ENCODE measurements at regions not wholly inside any gene's neighbourhood (a gene's known extent, or its start where the extent isn't known, plus 50 kb on each side); places are given as distances from the start of the nearest gene placed in this dataset.

GRCh38 chr5:30900367-30900766 lies 293.1 kb upstream of the CDH6 start:
- Histone ChIP-seq H3K36me3 (no peaks in the 10 kb centered on the region), H3K4me1 (ENCODE audit: low read depth) (no peaks in the 10 kb centered on the region), H3K27ac (no peak overlapping the region), H3K9me3 (ENCODE audit: low read depth) (no peaks in the 10 kb centered on the region), H3K27me3 (no peaks in the 10 kb centered on the region), H3K4me3 (no peak overlapping the region)
- DNase-seq (ENCODE audit: low read depth in 1 of 2, low spot score in 1 of 2) = no peak
- no peak for TF ChIP-seq CTCF (IDR thresholded peaks at IDR 0.05; ENCODE audit: low read depth, low read length)

GRCh38 chr5:30894811-30895210 lies 298.7 kb upstream of the CDH6 start:
- Histone ChIP-seq H3K27ac (no peak overlapping the region), H3K4me3 (no peak overlapping the region), H3K9me3 (ENCODE audit: low read depth) (no peaks in the 10 kb centered on the region), H3K27me3 (no peaks in the 10 kb centered on the region), H3K4me1 (ENCODE audit: low read depth) (no peaks in the 10 kb centered on the region), H3K36me3 (no peaks in the 10 kb centered on the region)
- DNase-seq (ENCODE audit: low read depth in 1 of 2, low spot score in 1 of 2) = no peak
- TF ChIP-seq CTCF (IDR thresholded peaks at IDR 0.05; ENCODE audit: low read depth, low read length) = no peak

GRCh38 chr5:30891660-30892059 lies 301.8 kb upstream of the CDH6 start:
- Histone ChIP-seq H3K36me3 (no peaks in the 10 kb centered on the region), H3K27ac (no peak overlapping the region), H3K27me3 (no peaks in the 10 kb centered on the region), H3K4me1 (ENCODE audit: low read depth) (no peaks in the 10 kb centered on the region), H3K9me3 (ENCODE audit: low read depth) (no peaks in the 10 kb centered on the region), H3K4me3 (no peak overlapping the region)
- DNase-seq (ENCODE audit: low read depth in 1 of 2, low spot score in 1 of 2) = no peak
- TF ChIP-seq CTCF (IDR thresholded peaks at IDR 0.05; ENCODE audit: low read depth, low read length) = no peak

GRCh38 chr5:30890377-30890776 lies 303.1 kb upstream of the CDH6 start:
- Histone ChIP-seq H3K4me1 (ENCODE audit: low read depth) (no peaks in the 10 kb centered on the region), H3K9me3 (ENCODE audit: low read depth) (no peaks in the 10 kb centered on the region), H3K27me3 (no peaks in the 10 kb centered on the region), H3K36me3 (no peaks in the 10 kb centered on the region), H3K4me3 (no peak overlapping the region), H3K27ac (no peak overlapping the region)
- no peak for DNase-seq (ENCODE audit: low read depth in 1 of 2, low spot score in 1 of 2)
- no peak for TF ChIP-seq CTCF (IDR thresholded peaks at IDR 0.05; ENCODE audit: low read depth, low read length)

GRCh38 chr5:30880514-30880913 lies 313.0 kb upstream of the CDH6 start:
- H3K27ac ChIP-seq = no peak overlapping the region
- no peak for DNase-seq (ENCODE audit: low read depth in 1 of 2, low spot score in 1 of 2)
- no peaks in the 10 kb centered on the region for H3K9me3 ChIP-seq (ENCODE audit: low read depth)
- H3K36me3 ChIP-seq = no peaks in the 10 kb centered on the region
- H3K27me3 ChIP-seq = no peaks in the 10 kb centered on the region
- no peak for TF ChIP-seq CTCF (IDR thresholded peaks at IDR 0.05; ENCODE audit: low read depth, low read length)
- no peaks in the 10 kb centered on the region for H3K4me1 ChIP-seq (ENCODE audit: low read depth)
- no peak overlapping the region for H3K4me3 ChIP-seq

- Histone ChIP-seq H3K36me3 (no peaks in the 10 kb centered on the region), H3K27me3 (no peaks in the 10 kb centered on the region), H3K4me3 (no peak overlapping the region), H3K27ac (no peak overlapping the region), H3K4me1 (ENCODE audit: low read depth) (no peaks in the 10 kb centered on the region), H3K9me3 (ENCODE audit: low read depth) (no peaks in the 10 kb centered on the region)
- DNase-seq (ENCODE audit: low read depth in 1 of 2, low spot score in 1 of 2) = no peak
- TF ChIP-seq CTCF (IDR thresholded peaks at IDR 0.05; ENCODE audit: low read depth, low read length) = no peak
These were observed 313.6 kb upstream of the CDH6 start for GRCh38 chr5:30879887-30880286.

Measured in cardiac muscle cell (in vitro differentiated cells and primary cell).